K562 (cell line): ENCODE measurements at regions not wholly inside any gene's neighbourhood (a gene's known extent, or its start where the extent isn't known, plus 50 kb on each side); places are given as distances from the start of the nearest gene placed in this dataset.
A peak's percentile ranks its signal among the peaks of the same experiment; 100 is the strongest.
"Not testable (repeated sequence)": the region's sequence is repeated elsewhere in the genome, so short reads cannot be mapped to it uniquely, and the experiment has no call there.

Experiments used
- ATAC-seq: fragments of 200-7000 bp; cut with Tn5 transposase; 3 replicates; pipeline ENCODE4 v1.9.1; 2020; ENCODE audit warnings: moderate library complexity
- BruUV-seq: library from RNA; stranded (reverse); fragments of 400-500 nt; replicated peaks from 2 replicates; lab custom pipeline; 2021; lab: Mats Ljungman, UMichigan
- CTCF ChIA-PET: fragments of 300-600 bp; formaldehyde crosslinking; extraction: SDS; loops from one replicate; lab custom pipeline; 2021; ENCODE audit warnings: low intra/inter-chr PET ratio; lab: Yijun Ruan, JAX
- POLR2A ChIA-PET: fragments of 300-600, 350-650 bp; sonication (Branson Sonifier 250); formaldehyde crosslinking; extraction: SDS; loops from one replicate; lab custom pipeline; 2021; ENCODE audit warnings: antibody characterized with exemption, inconsistent platforms; lab: Yijun Ruan, JAX
- DNase-seq, 4 experiments: peaks; one replicate each; pipeline versions ENCODE4 v3.0.0 to v3.0.0-alpha.2; 2011 to 2018; ENCODE audit warnings: low spot score in 3 of 4, mixed read lengths in 3 of 4; ENCODE audit errors: extremely low read depth in 1 of 4
- FAIRE-seq: peaks from 2 replicates; lab custom pipeline; 2011; peaks lifted over from hg19 to GRCh38; lab: Jason Lieb, UNC
- H2AFZ ChIP-seq: 2 replicates; pipeline ENCODE4 v1.6.0; 2011; ENCODE audit warnings: low read depth, low read length, control low read depth, inconsistent platforms
- H3K27ac ChIP-seq: fragments of 200-600 bp; 3 replicates; pipeline ENCODE4 v1.8.0; 2011; ENCODE audit warnings: low read depth, mild to moderate bottlenecking, control low read depth, inconsistent platforms, low read length, moderate library complexity, mixed read lengths; ENCODE audit errors: extremely low read depth
- H3K27me3 ChIP-seq, 2 experiments: fragments of 300-600 bp in 1 of 2; 2 replicates in 1 of 2; 3 replicates in 1 of 2; pipeline versions ENCODE4 v1.6.0 to v1.8.0; 2011; ENCODE audit warnings: inconsistent platforms in 2 of 2, low read length in 2 of 2, mild to moderate bottlenecking in 1 of 2, mixed read lengths in 1 of 2, moderate library complexity in 1 of 2; ENCODE audit not compliant: control insufficient read depth in 2 of 2, insufficient read depth in 2 of 2
- H3K36me3 ChIP-seq: fragments of 300-600 bp; 3 replicates; pipeline ENCODE4 v1.8.0; 2011; ENCODE audit warnings: mild to moderate bottlenecking, low read length, inconsistent platforms; ENCODE audit not compliant: control insufficient read depth, insufficient read depth
- H3K4me1 ChIP-seq, 2 experiments: fragments of 200-600 bp in 1 of 2; replicated peaks in 1 of 2; 2 replicates in 1 of 2; 3 replicates in 1 of 2; pipeline versions ENCODE4 v1.5.1 to v1.8.0; 2011; ENCODE audit warnings: inconsistent platforms in 2 of 2, low read length in 2 of 2, mild to moderate bottlenecking in 1 of 2, mixed read lengths in 1 of 2, moderate library complexity in 1 of 2; ENCODE audit not compliant: control insufficient read depth in 2 of 2, insufficient read depth in 2 of 2
- H3K4me2 ChIP-seq: 2 replicates; pipeline ENCODE4 v1.6.1; 2011; ENCODE audit warnings: low read length, control low read depth, inconsistent platforms, mixed read lengths; ENCODE audit not compliant: insufficient read depth
- H3K4me3 ChIP-seq: fragments of 200-600 bp; sonication (generic), shearing (Covaris generic); 2 replicates; pipeline ENCODE4 v1.5.1; 2016; ENCODE audit warnings: control low read depth, inconsistent platforms
- H3K79me2 ChIP-seq: fragments of 200-600 bp; 3 replicates; pipeline ENCODE4 v1.8.0; 2011; ENCODE audit warnings: low read length, inconsistent platforms; ENCODE audit not compliant: control insufficient read depth, insufficient read depth
- H3K9ac ChIP-seq, 2 experiments: 2 replicates each; pipeline versions ENCODE4 v1.6.0 to v1.6.1; 2011; ENCODE audit warnings: low read depth in 2 of 2, low read length in 2 of 2, control low read depth in 1 of 2, inconsistent platforms in 1 of 2, mild to moderate bottlenecking in 1 of 2, mixed read lengths in 1 of 2; ENCODE audit not compliant: insufficient read depth in 1 of 2
- H3K9me1 ChIP-seq: one replicate; pipeline ENCODE4 v1.6.0; 2011; ENCODE audit warnings: inconsistent platforms, mild to moderate bottlenecking, low read length, moderate library complexity; ENCODE audit not compliant: control insufficient read depth, insufficient read depth
- H3K9me3 ChIP-seq: replicated peaks from 2 replicates; pipeline ENCODE4 v1.5.1; 2011; ENCODE audit warnings: low read depth, low read length, inconsistent platforms; ENCODE audit not compliant: control insufficient read depth, insufficient read depth
- H4K20me1 ChIP-seq: replicated peaks from 2 replicates; pipeline ENCODE4 v1.6.1; 2011; ENCODE audit warnings: low read length, inconsistent platforms, mixed read lengths; ENCODE audit not compliant: control insufficient read depth, insufficient read depth
- USF2 ChIP-seq: sonication (generic); formaldehyde crosslinking; IDR thresholded peaks from 2 replicates; pipeline ENCODE4 v1.5.0; 2020; ENCODE audit warnings: missing genetic modification reagents
- WGBS: fragments of 100-300 bp; shearing (Covaris generic); methylation state at CpG from one replicate; pipeline ENCODE4 v1.1.6; 2016; ENCODE audit warnings: low coverage, mixed read lengths; ENCODE audit not compliant: insufficient coverage; ENCODE audit errors: missing lambda C conversion rate; 5-methylcytosine and 5-hydroxymethylcytosine counted together
- in situ Hi-C: fragments of 300-500 bp; cut with MboI; formaldehyde crosslinking; loops from 4 replicates; pipeline ENCODE4 v1.15.0; 2018; ENCODE audit warnings: inconsistent platforms, mixed read lengths
- intact Hi-C: fragments of 100-400 bp; cut with micrococcal nuclease; formaldehyde crosslinking; loops from 2 replicates; pipeline ENCODE4 v1.14.2; 2022

GRCh38 chr15:20244792-20245191 is 296.8 kb downstream of the GOLGA6L6 start:
- in situ Hi-C loops = loop anchor here (25.0 kb wide), 1 partner anchor 207 kb away; no protein-coding TSS in a partner anchor
- H3K4me2 ChIP-seq, H3K36me3 ChIP-seq, H3K9me1 ChIP-seq, BruUV-seq, H2AFZ ChIP-seq, POLR2A ChIA-PET, H3K9me3 ChIP-seq, H3K9ac ChIP-seq, H3K4me3 ChIP-seq, CTCF ChIA-PET, intact Hi-C loops, FAIRE-seq, H3K27ac ChIP-seq, H3K4me1 ChIP-seq, H3K79me2 ChIP-seq, H3K27me3 ChIP-seq, H4K20me1 ChIP-seq: not testable (repeated sequence)
- TF ChIP-seq USF2 (CRISPR knock-in tag) = peak; percentile 49
- DNase-seq (peak in 2 of 4 experiments; percentile 4 to 7), ATAC-seq (peak; percentile 25)
- 1% methylated on average over 17 of the region's 17 CpGs for WGBS

- FAIRE-seq, H3K9me1 ChIP-seq, BruUV-seq, H3K79me2 ChIP-seq, intact Hi-C loops, ATAC-seq, H3K4me3 ChIP-seq, H4K20me1 ChIP-seq, H3K27ac ChIP-seq, H2AFZ ChIP-seq, CTCF ChIA-PET, H3K36me3 ChIP-seq, H3K9me3 ChIP-seq, H3K27me3 ChIP-seq, H3K4me1 ChIP-seq, DNase-seq, H3K9ac ChIP-seq, H3K4me2 ChIP-seq: not testable (repeated sequence)
- POLR2A ChIA-PET = interaction anchor here (0.6 kb wide), 1 partner anchor 23 kb away, joined by 3 read pairs; no protein-coding TSS in a partner anchor
- in situ Hi-C loops = loop anchor here (25.0 kb wide), 1 partner anchor 206 kb away; no protein-coding TSS in a partner anchor
- 12% methylated on average over 12 of the region's 12 CpGs for WGBS
Measured at GRCh38 chr15:20243486-20244240, 297.9 kb downstream of the GOLGA6L6 start.

GRCh38 chr15:20240366-20240917 is 301.2 kb downstream of the GOLGA6L6 start:
- H3K4me3 ChIP-seq, CTCF ChIA-PET, H3K4me1 ChIP-seq, POLR2A ChIA-PET, H3K79me2 ChIP-seq, H3K9me1 ChIP-seq, H3K27me3 ChIP-seq, H3K36me3 ChIP-seq, H3K9ac ChIP-seq, H3K27ac ChIP-seq, FAIRE-seq, H4K20me1 ChIP-seq, intact Hi-C loops, H3K9me3 ChIP-seq, H3K4me2 ChIP-seq, BruUV-seq: not testable (repeated sequence)
- in situ Hi-C loops = loop anchor here (25.0 kb wide), 1 partner anchor 203 kb away; no protein-coding TSS in a partner anchor
- ATAC-seq (peak; percentile 12; the same call in 2 of the 3 replicates), DNase-seq (peak in 3 of 4 experiments; percentile 5 to 7 (median 6))
- 4% methylated on average over 14 of the region's 14 CpGs for WGBS
- peak overlapping the region; percentile 3; the same call in 1 of the 2 replicates for H2AFZ ChIP-seq
